SU-DHL-6 (cell line): ENCODE measurements at regions not wholly inside any gene's neighbourhood (a gene's known extent, or its start where the extent isn't known, plus 50 kb on each side); places are given as distances from the start of the nearest gene placed in this dataset.

Experiments
- H2AFZ ChIP-seq: fragments of 200-600 bp; sonication (generic); 2 replicates; pipeline ENCODE4 v1.6.1; 2014; ENCODE audit warnings: low read depth, mild to moderate bottlenecking, moderate library complexity, mixed read lengths, antibody characterized with exemption, low read length; ENCODE audit not compliant: severe bottlenecking
- H3F3A ChIP-seq: fragments of 200-600 bp; shearing (Covaris generic); 2 replicates; pipeline ENCODE4 v1.6.0; 2016; ENCODE audit warnings: antibody characterized with exemption, mild to moderate bottlenecking; ENCODE audit not compliant: insufficient read depth
- H3K27ac ChIP-seq: fragments of 200-600 bp; sonication (generic); 2 replicates; pipeline ENCODE4 v1.5.1; 2016; ENCODE audit warnings: low read depth, mild to moderate bottlenecking, low read length, moderate library complexity, mixed read lengths
- H3K27me3 ChIP-seq: fragments of 200-600 bp; sonication (generic), shearing (Covaris generic); 2 replicates; pipeline ENCODE4 v1.6.0; 2014; ENCODE audit warnings: mild to moderate bottlenecking, low read length
- H3K36me3 ChIP-seq: fragments of 200-600 bp; sonication (generic); 2 replicates; pipeline ENCODE4 v1.6.1; 2014; ENCODE audit warnings: mild to moderate bottlenecking, low read length, mixed read lengths
- H3K4me2 ChIP-seq: fragments of 300-600, 200-600 bp; shearing (Covaris generic), sonication (generic); 2 replicates; pipeline ENCODE4 v1.6.0; 2014; ENCODE audit warnings: low read length, low read depth, mild to moderate bottlenecking; ENCODE audit not compliant: poor library complexity, severe bottlenecking
- H3K4me3 ChIP-seq: fragments of 200-600 bp; sonication (generic); 2 replicates; pipeline ENCODE4 v1.5.1; 2014; ENCODE audit warnings: antibody characterized with exemption, low read length, mild to moderate bottlenecking, mixed read lengths; ENCODE audit not compliant: insufficient read depth, poor library complexity, severe bottlenecking
- H3K79me2 ChIP-seq: fragments of 200-600 bp; sonication (generic); 2 replicates; pipeline ENCODE4 v1.6.1; 2014; ENCODE audit warnings: mild to moderate bottlenecking, low read length, moderate library complexity; ENCODE audit not compliant: insufficient read depth
- H3K9ac ChIP-seq: fragments of 200-600 bp; sonication (generic); 2 replicates; pipeline ENCODE4 v1.7.0; 2014; ENCODE audit warnings: mild to moderate bottlenecking, low read length
- H3K9me2 ChIP-seq: fragments of 200-600 bp; sonication (generic); replicated peaks from 2 replicates; pipeline ENCODE4 v1.6.1; 2014; ENCODE audit warnings: low read length; ENCODE audit not compliant: insufficient read depth
- H3K9me3 ChIP-seq: fragments of 200-600 bp; sonication (generic); 2 replicates; pipeline ENCODE4 v1.6.1; 2014; ENCODE audit warnings: low read length, mixed read lengths; ENCODE audit not compliant: insufficient read depth
- H4K20me1 ChIP-seq: fragments of 200-600 bp; sonication (generic); 2 replicates; pipeline ENCODE4 v1.6.1; 2014; ENCODE audit warnings: low read depth, mild to moderate bottlenecking, antibody characterized with exemption, low read length, moderate library complexity, mixed read lengths
- EZH2phosphoT487 ChIP-seq: fragments of 200-600 bp; sonication (generic), shearing (Covaris generic); conservative IDR thresholded peaks from 2 replicates; pipeline ENCODE4 v1.6.1; 2018; ENCODE audit warnings: mild to moderate bottlenecking, antibody characterized with exemption, low read length, moderate library complexity, mixed read lengths
- TF ChIP-seq, protein P1 (sequence below): fragments of 200-600 bp; sonication (generic); IDR thresholded peaks from one replicate; pipeline ENCODE4 v1.5.1; 2017; ENCODE audit warnings: antibody characterized with exemption, mild to moderate bottlenecking, low read length, moderate library complexity; ENCODE audit not compliant: insufficient read depth, poor library complexity, severe bottlenecking

DNA sequence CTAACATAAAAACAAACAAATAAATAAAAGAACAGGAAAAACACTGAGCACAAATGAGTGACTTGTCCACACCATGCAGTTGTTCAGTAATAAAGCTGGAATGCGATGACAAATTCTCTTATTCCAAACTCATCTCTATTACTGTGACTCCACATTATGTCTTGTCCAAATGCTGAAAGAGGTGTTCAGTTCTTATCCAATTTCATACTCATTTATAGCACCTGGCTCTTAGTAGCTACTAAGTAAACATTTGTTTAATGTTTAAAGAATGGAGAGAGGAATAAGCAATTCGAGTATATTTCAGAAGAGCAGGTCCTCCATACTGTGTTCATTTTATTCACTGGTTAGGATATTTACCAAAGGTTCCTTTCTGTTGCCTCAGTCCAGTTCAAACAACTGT lies 439.0 kb upstream of the JAG1 start:
- Histone ChIP-seq H3K27ac (no peak overlapping the region), H3K36me3 (no peaks in the 10 kb centered on the region), H3K4me2 (no peak overlapping the region), H3K9me3 (no peaks in the 10 kb centered on the region), H3K79me2 (no peaks in the 10 kb centered on the region), H3K27me3 (no peaks in the 10 kb centered on the region), H4K20me1 (no peaks in the 10 kb centered on the region), H3K9ac (no peak overlapping the region), H3K9me2 (no peaks in the 10 kb centered on the region), H3F3A (no peaks in the 10 kb centered on the region), H2AFZ (no peak overlapping the region), H3K4me3 (no peak overlapping the region)
- TF ChIP-seq EZH2phosphoT487, result no peak
- TF ChIP-seq, protein P1, sequence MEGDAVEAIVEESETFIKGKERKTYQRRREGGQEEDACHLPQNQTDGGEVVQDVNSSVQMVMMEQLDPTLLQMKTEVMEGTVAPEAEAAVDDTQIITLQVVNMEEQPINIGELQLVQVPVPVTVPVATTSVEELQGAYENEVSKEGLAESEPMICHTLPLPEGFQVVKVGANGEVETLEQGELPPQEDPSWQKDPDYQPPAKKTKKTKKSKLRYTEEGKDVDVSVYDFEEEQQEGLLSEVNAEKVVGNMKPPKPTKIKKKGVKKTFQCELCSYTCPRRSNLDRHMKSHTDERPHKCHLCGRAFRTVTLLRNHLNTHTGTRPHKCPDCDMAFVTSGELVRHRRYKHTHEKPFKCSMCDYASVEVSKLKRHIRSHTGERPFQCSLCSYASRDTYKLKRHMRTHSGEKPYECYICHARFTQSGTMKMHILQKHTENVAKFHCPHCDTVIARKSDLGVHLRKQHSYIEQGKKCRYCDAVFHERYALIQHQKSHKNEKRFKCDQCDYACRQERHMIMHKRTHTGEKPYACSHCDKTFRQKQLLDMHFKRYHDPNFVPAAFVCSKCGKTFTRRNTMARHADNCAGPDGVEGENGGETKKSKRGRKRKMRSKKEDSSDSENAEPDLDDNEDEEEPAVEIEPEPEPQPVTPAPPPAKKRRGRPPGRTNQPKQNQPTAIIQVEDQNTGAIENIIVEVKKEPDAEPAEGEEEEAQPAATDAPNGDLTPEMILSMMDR, result no peak

DNA sequence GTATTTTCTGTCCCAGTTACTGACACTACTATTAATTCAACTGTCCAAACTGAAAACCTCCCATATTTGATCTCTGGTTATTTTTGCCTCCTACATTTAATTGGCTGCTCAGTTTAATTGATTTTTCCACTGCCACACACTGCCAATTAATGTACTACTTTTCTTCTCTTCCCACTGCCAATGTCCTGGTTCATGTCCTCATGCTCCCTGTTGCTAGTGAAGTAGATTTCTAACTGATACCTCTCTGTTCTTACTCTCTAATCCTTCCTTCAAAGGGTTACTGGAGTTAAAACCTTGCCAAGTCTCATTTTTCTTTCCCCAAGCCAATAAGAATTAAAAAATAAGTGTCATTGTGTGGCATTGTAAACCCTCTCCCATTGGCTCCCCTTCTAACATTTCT lies 440.6 kb upstream of the JAG1 start:
- TF ChIP-seq, protein P1, result no peak
- TF ChIP-seq EZH2phosphoT487, result no peak
- Histone ChIP-seq H3K36me3 (no peaks in the 10 kb centered on the region), H3K27ac (no peak overlapping the region), H3K79me2 (no peaks in the 10 kb centered on the region), H3K4me2 (no peak overlapping the region), H3K9me3 (no peaks in the 10 kb centered on the region), H3K4me3 (no peak overlapping the region), H3K9ac (no peak overlapping the region), H4K20me1 (no peaks in the 10 kb centered on the region), H3K9me2 (no peaks in the 10 kb centered on the region; the same call in 1 of the 2 replicates), H3F3A (no peaks in the 10 kb centered on the region), H3K27me3 (no peaks in the 10 kb centered on the region), H2AFZ (no peak overlapping the region)

DNA sequence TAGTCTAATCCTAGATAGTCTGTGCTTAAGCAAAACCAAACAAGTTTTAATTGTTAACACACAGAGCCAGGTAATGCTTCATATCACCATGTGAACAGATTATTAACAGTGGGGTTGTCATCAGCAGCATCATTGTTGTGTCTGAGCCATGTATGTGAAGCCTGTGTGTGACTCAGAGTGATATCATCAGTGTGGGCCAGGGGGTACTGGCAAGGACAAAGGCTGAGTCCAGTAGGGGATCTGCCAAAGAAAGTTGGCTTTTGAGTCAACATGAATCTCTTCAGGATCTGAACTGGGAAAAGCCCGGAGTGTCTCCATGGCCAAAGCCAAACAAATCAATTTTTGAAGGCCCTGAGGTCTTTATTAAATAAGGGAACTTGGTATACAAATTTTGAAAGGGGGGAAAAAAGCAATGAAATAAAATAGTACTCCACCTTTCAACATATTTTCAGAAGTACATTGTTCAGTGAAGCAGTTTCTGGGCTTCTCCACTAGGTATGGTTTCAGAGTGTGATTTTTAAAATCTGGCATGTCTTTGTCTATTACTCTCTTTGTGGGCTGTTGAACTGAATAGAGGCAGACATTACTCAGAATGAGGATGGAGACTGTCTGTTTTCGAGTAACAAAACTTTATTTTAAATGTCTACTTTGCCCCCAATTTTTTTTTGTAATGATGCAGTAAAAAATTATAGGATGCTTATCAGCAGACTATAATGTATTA lies 444.2 kb upstream of the JAG1 start:
- no peaks in the 10 kb centered on the region for H3K79me2 ChIP-seq
- H3K27ac ChIP-seq, result no peak overlapping the region
- no peaks in the 10 kb centered on the region for H4K20me1 ChIP-seq
- H3K9ac ChIP-seq, result no peak overlapping the region
- no peaks in the 10 kb centered on the region for H3F3A ChIP-seq
- no peaks in the 10 kb centered on the region for H3K9me3 ChIP-seq
- no peaks in the 10 kb centered on the region for H3K27me3 ChIP-seq
- H3K9me2 ChIP-seq, result no peaks in the 10 kb centered on the region; the same call in 1 of the 2 replicates
- no peak overlapping the region for H2AFZ ChIP-seq
- TF ChIP-seq EZH2phosphoT487, result no peak
- TF ChIP-seq, protein P1, result no peak
- H3K4me2 ChIP-seq, result no peak overlapping the region
- H3K4me3 ChIP-seq, result no peak overlapping the region
- H3K36me3 ChIP-seq, result no peaks in the 10 kb centered on the region
